Colonic mucosa (tissue), 4 donors: ENCODE measurements at regions not wholly inside any gene's neighbourhood (a gene's known extent, or its start where the extent isn't known, plus 50 kb on each side); places are given as distances from the start of the nearest gene placed in this dataset.
A peak's percentile ranks its signal among the peaks of the same experiment; 100 is the strongest.

Experiments
- DNase-seq: peaks from one replicate; pipeline ENCODE4 v3.0.0-alpha.2; 2020
- H3K27ac ChIP-seq: fragments of 200-600 bp; one replicate; pipeline ENCODE4 v1.8.0; 2021
- H3K27me3 ChIP-seq: fragments of 200-600 bp; one replicate; pipeline ENCODE4 v1.8.0; 2021
- H3K36me3 ChIP-seq: fragments of 200-600 bp; one replicate; pipeline ENCODE4 v1.8.0; 2021
- H3K4me1 ChIP-seq: fragments of 200-600 bp; one replicate; pipeline ENCODE4 v1.8.0; 2021; ENCODE audit warnings: mild to moderate bottlenecking
- H3K4me3 ChIP-seq: fragments of 200-600 bp; one replicate; pipeline ENCODE4 v1.8.0; 2021
- H3K9ac ChIP-seq, 2 donors: one replicate each; pipeline ENCODE4 v1.7.0; 2013; ENCODE audit warnings: control low read depth in 2 of 2, low read depth in 2 of 2, low read length in 2 of 2
- H3K9me3 ChIP-seq: fragments of 200-600 bp; one replicate; pipeline ENCODE4 v1.8.0; 2021
- intact Hi-C: fragments of 100-400 bp; cut with DNase I; formaldehyde crosslinking; loops from one replicate; pipeline ENCODE4 v1.14.1; 2022
- TF ChIP-seq, protein P1 (sequence below): fragments of 200-600 bp; IDR thresholded peaks from one replicate; pipeline ENCODE4 v1.8.0; 2022; ENCODE audit warnings: antibody characterized with exemption, mild to moderate bottlenecking
- donor health status: healthy.
- donor health status: DM: no; HTN: no; CAD: no.
- donor health status: DM: no; HTN: no; CAD: no.

DNA sequence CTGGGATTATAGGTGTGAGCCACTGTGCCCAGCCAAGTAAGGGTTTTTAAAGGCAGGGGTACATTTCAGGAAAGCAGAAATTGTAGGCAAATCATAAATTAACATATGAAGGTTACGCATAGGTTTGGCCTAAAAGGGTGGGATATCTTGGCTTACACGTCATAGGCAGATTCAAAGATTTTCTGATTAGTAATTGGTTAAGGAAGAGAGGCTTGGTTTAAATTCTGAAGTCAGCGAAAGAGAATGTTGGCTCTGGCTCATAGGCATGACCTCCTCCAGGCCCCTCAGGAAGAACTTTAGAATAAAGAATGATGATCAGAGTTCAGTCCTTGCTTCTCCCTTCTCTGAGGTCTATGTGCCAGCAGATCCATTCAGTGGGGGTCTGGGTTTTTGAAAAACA, 124.8 kb upstream of the RBBP6 start:
- H3K36me3 ChIP-seq = no peaks in the 10 kb centered on the region
- no peak overlapping the region for H3K9ac ChIP-seq
- H3K27ac ChIP-seq = no peak overlapping the region
- no peaks in the 10 kb centered on the region for H3K9me3 ChIP-seq
- no peak for DNase-seq
- H3K4me3 ChIP-seq = no peak overlapping the region
- H3K4me1 ChIP-seq = no peaks in the 10 kb centered on the region
- TF ChIP-seq, protein P1, sequence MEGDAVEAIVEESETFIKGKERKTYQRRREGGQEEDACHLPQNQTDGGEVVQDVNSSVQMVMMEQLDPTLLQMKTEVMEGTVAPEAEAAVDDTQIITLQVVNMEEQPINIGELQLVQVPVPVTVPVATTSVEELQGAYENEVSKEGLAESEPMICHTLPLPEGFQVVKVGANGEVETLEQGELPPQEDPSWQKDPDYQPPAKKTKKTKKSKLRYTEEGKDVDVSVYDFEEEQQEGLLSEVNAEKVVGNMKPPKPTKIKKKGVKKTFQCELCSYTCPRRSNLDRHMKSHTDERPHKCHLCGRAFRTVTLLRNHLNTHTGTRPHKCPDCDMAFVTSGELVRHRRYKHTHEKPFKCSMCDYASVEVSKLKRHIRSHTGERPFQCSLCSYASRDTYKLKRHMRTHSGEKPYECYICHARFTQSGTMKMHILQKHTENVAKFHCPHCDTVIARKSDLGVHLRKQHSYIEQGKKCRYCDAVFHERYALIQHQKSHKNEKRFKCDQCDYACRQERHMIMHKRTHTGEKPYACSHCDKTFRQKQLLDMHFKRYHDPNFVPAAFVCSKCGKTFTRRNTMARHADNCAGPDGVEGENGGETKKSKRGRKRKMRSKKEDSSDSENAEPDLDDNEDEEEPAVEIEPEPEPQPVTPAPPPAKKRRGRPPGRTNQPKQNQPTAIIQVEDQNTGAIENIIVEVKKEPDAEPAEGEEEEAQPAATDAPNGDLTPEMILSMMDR = no peak
- H3K27me3 ChIP-seq = no peaks in the 10 kb centered on the region
- intact Hi-C loops = no loop called here

DNA sequence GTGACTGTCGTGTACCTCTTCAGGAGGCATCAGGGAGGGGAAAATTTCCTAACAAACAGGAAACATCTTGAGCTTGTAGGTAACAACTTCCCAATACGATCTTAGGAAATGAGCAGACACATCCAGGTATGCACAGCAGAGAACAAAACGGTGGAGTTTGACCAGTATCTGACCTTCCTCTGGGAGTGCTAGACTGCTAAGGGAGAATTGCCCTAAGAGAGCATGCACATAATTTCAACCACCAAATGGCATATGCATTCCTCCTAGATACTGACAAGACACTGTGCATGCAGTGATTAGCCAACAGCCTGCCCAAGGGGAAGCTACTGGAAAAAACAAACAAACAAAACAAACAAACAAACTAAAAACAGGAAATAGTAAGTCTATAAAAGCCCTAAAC, 120.6 kb upstream of the RBBP6 start:
- DNase-seq = no peak
- H3K4me1 ChIP-seq = no peaks in the 10 kb centered on the region
- no peaks in the 10 kb centered on the region for H3K27me3 ChIP-seq
- no peaks in the 10 kb centered on the region for H3K36me3 ChIP-seq
- H3K9me3 ChIP-seq = no peaks in the 10 kb centered on the region
- H3K4me3 ChIP-seq = no peak overlapping the region
- intact Hi-C loops = no loop called here
- TF ChIP-seq, protein P1 = no peak
- H3K27ac ChIP-seq = no peak overlapping the region
- no peak overlapping the region for H3K9ac ChIP-seq

DNA sequence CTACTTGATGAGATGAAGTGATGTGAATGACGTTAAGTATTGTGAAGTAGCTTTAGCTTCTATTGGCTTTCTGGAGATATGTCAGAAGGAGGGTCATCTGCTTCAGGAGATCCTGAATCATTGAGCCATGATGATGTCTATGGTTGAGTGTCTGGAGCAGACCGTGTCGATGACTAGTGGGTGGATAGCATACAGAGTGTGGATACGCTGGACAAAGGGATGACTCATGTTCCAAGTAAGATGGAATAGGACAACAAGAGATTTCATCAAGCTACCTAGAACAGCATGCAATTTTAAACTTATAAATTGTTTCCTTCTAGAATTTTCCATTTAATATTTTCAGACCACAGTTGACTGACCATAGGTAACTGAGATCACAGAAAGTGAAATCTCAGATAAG, 116.1 kb upstream of the RBBP6 start:
- H3K27me3 ChIP-seq = no peaks in the 10 kb centered on the region
- no peak overlapping the region for H3K4me3 ChIP-seq
- no peak overlapping the region for H3K27ac ChIP-seq
- no peak for DNase-seq
- no peaks in the 10 kb centered on the region for H3K4me1 ChIP-seq
- intact Hi-C loops = no loop called here
- no peaks in the 10 kb centered on the region for H3K36me3 ChIP-seq
- no peaks in the 10 kb centered on the region for H3K9me3 ChIP-seq
- TF ChIP-seq, protein P1 = no peak
- H3K9ac ChIP-seq = no peak overlapping the region

DNA sequence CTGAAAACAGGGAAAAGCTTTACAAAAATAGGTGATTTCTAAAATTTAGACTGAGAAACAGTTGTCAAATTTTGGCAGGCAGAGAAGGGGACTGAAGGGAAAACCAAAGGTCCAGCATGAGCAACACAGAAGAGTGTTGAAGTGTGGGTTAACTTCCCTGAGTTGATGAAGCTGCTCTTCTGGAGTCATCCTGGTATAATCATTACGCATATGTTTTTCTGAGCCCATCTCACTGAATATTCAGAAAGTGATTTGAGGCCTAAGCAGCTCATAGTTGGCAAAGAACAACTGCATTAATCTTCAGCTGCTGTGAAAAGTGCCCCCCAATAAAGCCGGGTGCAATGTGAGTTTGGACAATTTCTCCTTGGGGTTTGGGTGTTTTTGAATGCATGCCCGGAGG, 115.0 kb upstream of the RBBP6 start:
- H3K4me1 ChIP-seq = no peaks in the 10 kb centered on the region
- TF ChIP-seq, protein P1 = no peak
- H3K36me3 ChIP-seq = no peaks in the 10 kb centered on the region
- DNase-seq = no peak
- no peak overlapping the region for H3K4me3 ChIP-seq
- H3K9me3 ChIP-seq = no peaks in the 10 kb centered on the region
- no peak overlapping the region for H3K9ac ChIP-seq
- intact Hi-C loops = no loop called here
- no peaks in the 10 kb centered on the region for H3K27me3 ChIP-seq
- H3K27ac ChIP-seq = no peak overlapping the region

DNA sequence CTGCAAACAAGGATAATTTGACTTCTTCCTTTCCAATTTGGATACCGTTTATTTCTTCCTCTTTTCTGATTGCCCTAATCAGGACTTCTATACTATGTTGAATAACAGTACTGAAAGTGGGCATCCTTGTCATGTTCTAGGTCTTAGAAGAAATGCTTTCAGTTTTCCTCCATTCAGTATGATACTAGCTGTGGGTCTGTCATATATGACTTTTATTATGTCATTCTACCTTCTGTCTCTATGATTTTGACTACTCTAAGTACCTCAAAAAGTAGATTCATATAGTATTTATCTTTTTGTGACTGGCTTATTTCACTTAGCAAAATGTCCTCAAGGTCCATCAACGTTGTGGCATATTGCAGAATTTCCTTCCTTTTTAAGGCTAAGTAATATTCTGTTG, 111.5 kb upstream of the RBBP6 start:
- Histone ChIP-seq H3K27ac (no peak overlapping the region), H3K27me3 (no peaks in the 10 kb centered on the region), H3K9ac (no peak overlapping the region), H3K9me3 (no peaks in the 10 kb centered on the region), H3K36me3 (no peaks in the 10 kb centered on the region), H3K4me1 (no peaks in the 10 kb centered on the region), H3K4me3 (no peak overlapping the region)
- intact Hi-C loops = no loop called here
- no peak for DNase-seq
- TF ChIP-seq, protein P1 = no peak

DNA sequence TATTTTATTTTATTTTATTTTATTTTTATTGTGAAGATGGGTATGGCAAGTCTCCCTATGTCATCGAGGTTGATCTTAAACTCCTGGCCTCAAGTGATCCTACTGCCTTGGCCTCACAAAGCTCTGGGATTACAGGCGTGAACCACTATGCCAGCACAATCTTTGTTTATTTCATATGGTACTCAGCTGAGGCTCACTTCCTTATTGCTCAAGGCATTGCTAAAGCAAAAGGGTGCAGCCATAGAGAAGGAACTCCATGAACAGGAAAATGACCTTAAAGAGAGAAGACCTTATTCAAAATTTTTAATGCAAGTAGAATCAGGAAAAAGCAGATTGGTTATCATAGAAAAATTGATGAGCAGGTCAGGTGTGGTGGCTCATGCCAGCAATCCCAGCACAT, 110.6 kb upstream of the RBBP6 start:
- Histone ChIP-seq H3K9me3 (no peaks in the 10 kb centered on the region), H3K27ac (no peak overlapping the region), H3K4me3 (no peak overlapping the region), H3K36me3 (no peaks in the 10 kb centered on the region), H3K27me3 (no peaks in the 10 kb centered on the region), H3K4me1 (no peaks in the 10 kb centered on the region), H3K9ac (no peak overlapping the region)
- intact Hi-C loops = no loop called here
- TF ChIP-seq, protein P1 = no peak
- DNase-seq = peak; percentile 17
